H1 (cell line): ENCODE measurements at regions not wholly inside any gene's neighbourhood (a gene's known extent, or its start where the extent isn't known, plus 50 kb on each side); places are given as distances from the start of the nearest gene placed in this dataset.

Source experiments
- CTCF ChIA-PET: fragments of 300-600 bp; sonication (Branson Sonifier 250); formaldehyde crosslinking; loops from one replicate; lab custom pipeline; 2021; ENCODE audit not compliant: partially characterized antibody; lab: Charles Lee
- POLR2A ChIA-PET: fragments of 300-600 bp; sonication (Branson Sonifier 250); formaldehyde crosslinking; loops from one replicate; lab custom pipeline; 2021; ENCODE audit warnings: inconsistent platforms; ENCODE audit not compliant: partially characterized antibody; lab: Charles Lee
- DNase-seq, 2 experiments: peaks; one replicate each; pipeline versions ENCODE4 v3.0.0 to v3.0.0-alpha.2; 2010 to 2022; ENCODE audit warnings: low spot score in 2 of 2, low read depth in 1 of 2, mixed read lengths in 1 of 2
- FAIRE-seq: peaks from 2 replicates; lab custom pipeline; 2011; peaks lifted over from hg19 to GRCh38; lab: Jason Lieb, UNC
- H2AFZ ChIP-seq: 2 replicates; pipeline ENCODE4 v1.8.1; 2012; ENCODE audit warnings: low read length, inconsistent platforms
- H2AK5ac ChIP-seq: 2 replicates; pipeline ENCODE4 v1.6.1; 2013; ENCODE audit warnings: low read depth, low read length
- H2BK120ac ChIP-seq: replicated peaks from 2 replicates; pipeline ENCODE3; 2013; ENCODE audit warnings: low read depth, low read length, inconsistent platforms
- H2BK12ac ChIP-seq: 2 replicates; pipeline ENCODE4 v1.6.1; 2013; ENCODE audit warnings: low read depth, low read length
- H2BK15ac ChIP-seq: 2 replicates; pipeline ENCODE4 v1.6.1; 2013; ENCODE audit warnings: low read length
- H2BK20ac ChIP-seq: 2 replicates; pipeline ENCODE4 v1.6.1; 2013; ENCODE audit warnings: low read length
- H2BK5ac ChIP-seq: 2 replicates; pipeline ENCODE4 v1.6.1; 2013; ENCODE audit warnings: low read depth, low read length
- H3K14ac ChIP-seq: 2 replicates; pipeline ENCODE4 v1.6.1; 2013; ENCODE audit warnings: inconsistent platforms; ENCODE audit not compliant: insufficient read length
- H3K18ac ChIP-seq: 2 replicates; pipeline ENCODE4 v1.6.1; 2013; ENCODE audit warnings: low read length; ENCODE audit errors: extremely low read depth
- H3K23ac ChIP-seq: 2 replicates; pipeline ENCODE4 v1.6.1; 2013; ENCODE audit warnings: inconsistent platforms; ENCODE audit not compliant: insufficient read length
- H3K23me2 ChIP-seq: 2 replicates; pipeline ENCODE4 v1.6.1; 2013; ENCODE audit warnings: low read depth, low read length
- H3K27ac ChIP-seq: 2 replicates; pipeline ENCODE4 v1.6.1; 2011; ENCODE audit warnings: low read depth, low read length, inconsistent platforms
- H3K27me3 ChIP-seq, 4 experiments: replicated peaks in 1 of 4; 1 replicate in 1 of 4; 2 replicates in 3 of 4; pipeline versions ENCODE4 v1.6.1 to v1.8.1; 2011 to 2013; ENCODE audit warnings: low read length in 3 of 4, mild to moderate bottlenecking in 3 of 4, inconsistent platforms in 2 of 4, mixed read lengths in 2 of 4, moderate library complexity in 1 of 4; ENCODE audit not compliant: control insufficient read depth in 3 of 4, insufficient read depth in 3 of 4; ENCODE audit errors: extremely low read depth in 1 of 4
- H3K36me3 ChIP-seq, 4 experiments: 2 replicates each; pipeline versions ENCODE4 v1.6.1 to v1.8.1; 2011 to 2013; ENCODE audit warnings: mild to moderate bottlenecking in 4 of 4, low read length in 3 of 4, moderate library complexity in 2 of 4, control low read depth in 1 of 4, inconsistent platforms in 1 of 4; ENCODE audit not compliant: insufficient read depth in 4 of 4, control insufficient read depth in 2 of 4
- H3K4ac ChIP-seq: replicated peaks from 2 replicates; pipeline ENCODE3; 2013; ENCODE audit warnings: low read length, low read depth, mixed read lengths, inconsistent platforms; ENCODE audit not compliant: insufficient read length
- H3K4me1 ChIP-seq, 4 experiments: replicated peaks in 1 of 4; 1 replicate in 1 of 4; 2 replicates in 3 of 4; pipeline versions ENCODE4 v1.6.1 to v1.8.1; 2011 to 2013; ENCODE audit warnings: low read length in 3 of 4, inconsistent platforms in 2 of 4, mixed read lengths in 1 of 4; ENCODE audit not compliant: insufficient read depth in 4 of 4, control insufficient read depth in 3 of 4
- H3K4me2 ChIP-seq, 2 experiments: 2 replicates each; pipeline versions ENCODE4 v1.6.1 to v1.8.1; 2011 to 2013; ENCODE audit warnings: low read depth in 2 of 2, low read length in 2 of 2, control low read depth in 1 of 2, inconsistent platforms in 1 of 2, mild to moderate bottlenecking in 1 of 2; ENCODE audit not compliant: insufficient read depth in 1 of 2
- H3K4me3 ChIP-seq, 4 experiments: fragments of 200-600, 300-600 bp in 1 of 4; sonication (generic), shearing (Covaris generic), sonication (Bioruptor Twin) in 1 of 4; 2 replicates each; pipeline versions ENCODE4 v1.5.1 to v1.8.1; 2011 to 2016; ENCODE audit warnings: low read length in 4 of 4, low read depth in 3 of 4, control low read depth in 2 of 4, inconsistent platforms in 2 of 4, mild to moderate bottlenecking in 2 of 4, mixed read lengths in 1 of 4, moderate library complexity in 1 of 4; ENCODE audit not compliant: insufficient read depth in 2 of 4; ENCODE audit errors: extremely low read depth in 1 of 4
- H3K56ac ChIP-seq: replicated peaks from 2 replicates; pipeline ENCODE3; 2013; ENCODE audit warnings: low read depth, mild to moderate bottlenecking, mixed read lengths, low read length, inconsistent platforms; ENCODE audit not compliant: insufficient read length
- H3K79me1 ChIP-seq: 2 replicates; pipeline ENCODE4 v1.6.1; 2013; ENCODE audit warnings: low read depth, low read length, control low read depth
- H3K79me2 ChIP-seq, 2 experiments: 2 replicates each; pipeline versions ENCODE4 v1.6.1 to v1.8.1; 2012 to 2013; ENCODE audit warnings: low read length in 2 of 2, mild to moderate bottlenecking in 2 of 2, inconsistent platforms in 1 of 2; ENCODE audit not compliant: insufficient read depth in 2 of 2, control insufficient read depth in 1 of 2
- H3K9ac ChIP-seq, 4 experiments: replicated peaks in 1 of 4; 1 replicate in 1 of 4; 2 replicates in 3 of 4; pipeline versions ENCODE4 v1.6.1 to v1.8.1; 2011 to 2013; ENCODE audit warnings: low read depth in 3 of 4, low read length in 3 of 4, control low read depth in 2 of 4, mild to moderate bottlenecking in 2 of 4, moderate library complexity in 2 of 4, inconsistent platforms in 1 of 4; ENCODE audit errors: extremely low read depth in 1 of 4
- H3K9me3 ChIP-seq, 2 experiments: 2 replicates each; pipeline versions ENCODE4 v1.6.1 to v1.8.1; 2012 to 2013; ENCODE audit warnings: mild to moderate bottlenecking in 2 of 2, moderate library complexity in 2 of 2, control low read depth in 1 of 2, inconsistent platforms in 1 of 2, low read depth in 1 of 2, low read length in 1 of 2, mixed read lengths in 1 of 2; ENCODE audit not compliant: insufficient read depth in 2 of 2
- H4K20me1 ChIP-seq, 2 experiments: replicated peaks in 1 of 2; 2 replicates each; pipeline versions ENCODE3 to v1.8.1; 2011 to 2013; ENCODE audit warnings: inconsistent platforms in 2 of 2, low read length in 2 of 2, mild to moderate bottlenecking in 1 of 2; ENCODE audit not compliant: insufficient read depth in 2 of 2, control insufficient read depth in 1 of 2
- H4K5ac ChIP-seq: 2 replicates; pipeline ENCODE4 v1.6.1; 2013; ENCODE audit warnings: low read length, low read depth, mixed read lengths, inconsistent platforms; ENCODE audit not compliant: insufficient read length
- H4K8ac ChIP-seq: 2 replicates; pipeline ENCODE4 v1.8.0; 2013; ENCODE audit warnings: mild to moderate bottlenecking, moderate library complexity, low read length, inconsistent platforms; ENCODE audit not compliant: insufficient read depth; ENCODE audit errors: extremely low read depth
- H4K91ac ChIP-seq: replicated peaks from 2 replicates; pipeline ENCODE3; 2013; ENCODE audit warnings: low read length, mixed read lengths, inconsistent platforms; ENCODE audit not compliant: insufficient read length
- CREB1 ChIP-seq: IDR thresholded peaks from 2 replicates; pipeline ENCODE4 v1.6.1; 2012; ENCODE audit warnings: inconsistent platforms
- SIN3A ChIP-seq, 2 experiments: IDR thresholded peaks in 1 of 2; conservative IDR thresholded peaks in 1 of 2; 2 replicates each; pipeline ENCODE4 v1.6.1; 2011 to 2012; ENCODE audit warnings: low read length in 2 of 2, improper control_type of control experiment in 1 of 2, low read depth in 1 of 2, mild to moderate bottlenecking in 1 of 2
- SIX5 ChIP-seq: IDR thresholded peaks from 2 replicates; pipeline ENCODE4 v1.6.1; 2011; ENCODE audit warnings: mild to moderate bottlenecking, low read depth, low read length
- WGBS, 2 experiments: shearing (Covaris generic) in 1 of 2; methylation state at CpG; one replicate each; pipeline versions ENCODE4 v1.1.6 to v1.1.7; 2013 to 2015; ENCODE audit warnings: low lambda C conversion rate in 2 of 2, mixed read lengths in 2 of 2, inconsistent platforms in 1 of 2, low coverage in 1 of 2, missing lambda C conversion rate in 1 of 2; ENCODE audit not compliant: insufficient replicate concordance in 2 of 2, insufficient coverage in 1 of 2, insufficient read length in 1 of 2; ENCODE audit errors: extremely low coverage in 1 of 2, missing lambda C conversion rate in 1 of 2; 5-methylcytosine and 5-hydroxymethylcytosine counted together

GRCh38 chr22:48180631-48181030 is 1418.2 kb downstream of the TBC1D22A start:
- Histone ChIP-seq H2AFZ (no peak overlapping the region), H3K9ac (no peak overlapping the region), H2AK5ac (no peak overlapping the region), H3K9me3 (no peaks in the 10 kb centered on the region), H4K5ac (no peak overlapping the region), H2BK5ac (no peak overlapping the region), H2BK12ac (no peak overlapping the region), H3K23ac (no peak overlapping the region), H4K20me1 (no peaks in the 10 kb centered on the region), H3K79me2 (no peaks in the 10 kb centered on the region), H4K8ac (no peak overlapping the region), H3K14ac (no peak overlapping the region), H3K36me3 (no peaks in the 10 kb centered on the region), H3K23me2 (no peaks in the 10 kb centered on the region), H3K79me1 (no peaks in the 10 kb centered on the region), H3K27me3 (no peaks in the 10 kb centered on the region), H4K91ac (no peak overlapping the region), H3K4me3 (no peak overlapping the region), H2BK20ac (no peak overlapping the region), H3K4ac (no peak overlapping the region), H2BK15ac (no peak overlapping the region), H3K27ac (no peak overlapping the region), H3K4me2 (no peak overlapping the region), H2BK120ac (no peak overlapping the region), H3K18ac (no peak overlapping the region; the same call in 1 of the 2 replicates), H3K4me1 (no peaks in the 10 kb centered on the region), H3K56ac (no peak overlapping the region)
- ChIA-PET POLR2A (no interaction called here), CTCF (interaction anchor here (0.7 to 1.4 kb wide), 3 partner anchors 19 to 312 kb away, joined by 3 read pairs; no protein-coding TSS in a partner anchor)
- TF ChIP-seq CREB1 (no peak), SIN3A (conservative IDR thresholded peaks at IDR 0.05 in 1 of 2, IDR thresholded peaks at IDR 0.05 in 1 of 2; ENCODE audit: low read depth in 1 of 2, low read length in 2 of 2) (no peak), SIX5 (no peak)
- FAIRE-seq (no peak), DNase-seq (no peak)
- 93% methylated on average over 2 of the region's 4 CpGs; no CpG with 5 or more reads in 1 of the 2 experiments for WGBS, 2 experiments
